ENCODE measurements at regions not wholly inside any gene's neighbourhood (a gene's known extent, or its start where the extent isn't known, plus 50 kb on each side); places are given as distances from the start of the nearest gene placed in this dataset.

DNA sequence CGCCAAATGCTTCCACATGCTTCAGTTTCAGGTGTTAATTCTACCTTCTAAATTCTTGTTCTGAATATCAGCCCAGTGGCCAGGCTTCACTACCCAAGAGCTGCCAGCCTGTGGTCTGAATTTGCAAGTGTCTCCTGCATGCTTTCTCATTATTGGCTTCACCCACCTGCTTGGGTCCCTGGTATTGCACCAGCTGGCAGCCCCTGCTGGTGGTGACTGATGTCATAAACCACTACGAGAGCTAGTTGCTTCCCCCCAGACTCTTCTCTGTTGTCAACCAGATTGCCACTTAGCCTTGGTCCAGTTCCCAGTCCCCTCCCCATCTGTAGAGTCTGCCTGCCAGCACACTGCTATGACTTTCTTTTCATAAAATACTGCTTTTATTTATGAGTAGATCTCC is 197.7 kb upstream of the DUSP10 start:
- TF ChIP-seq, protein P1, sequence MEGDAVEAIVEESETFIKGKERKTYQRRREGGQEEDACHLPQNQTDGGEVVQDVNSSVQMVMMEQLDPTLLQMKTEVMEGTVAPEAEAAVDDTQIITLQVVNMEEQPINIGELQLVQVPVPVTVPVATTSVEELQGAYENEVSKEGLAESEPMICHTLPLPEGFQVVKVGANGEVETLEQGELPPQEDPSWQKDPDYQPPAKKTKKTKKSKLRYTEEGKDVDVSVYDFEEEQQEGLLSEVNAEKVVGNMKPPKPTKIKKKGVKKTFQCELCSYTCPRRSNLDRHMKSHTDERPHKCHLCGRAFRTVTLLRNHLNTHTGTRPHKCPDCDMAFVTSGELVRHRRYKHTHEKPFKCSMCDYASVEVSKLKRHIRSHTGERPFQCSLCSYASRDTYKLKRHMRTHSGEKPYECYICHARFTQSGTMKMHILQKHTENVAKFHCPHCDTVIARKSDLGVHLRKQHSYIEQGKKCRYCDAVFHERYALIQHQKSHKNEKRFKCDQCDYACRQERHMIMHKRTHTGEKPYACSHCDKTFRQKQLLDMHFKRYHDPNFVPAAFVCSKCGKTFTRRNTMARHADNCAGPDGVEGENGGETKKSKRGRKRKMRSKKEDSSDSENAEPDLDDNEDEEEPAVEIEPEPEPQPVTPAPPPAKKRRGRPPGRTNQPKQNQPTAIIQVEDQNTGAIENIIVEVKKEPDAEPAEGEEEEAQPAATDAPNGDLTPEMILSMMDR (IDR thresholded peaks at IDR 0.05), result no peak
- TF ChIP-seq POLR2A (IDR thresholded peaks at IDR 0.05) (no peak), EP300 (IDR thresholded peaks at IDR 0.05) (no peak), POLR2AphosphoS5 (IDR thresholded peaks at IDR 0.05) (no peak)

Measured in sigmoid colon (tissue), 4 donors.